Fibroblast of lung (primary cell): ENCODE measurements at regions not wholly inside any gene's neighbourhood (a gene's known extent, or its start where the extent isn't known, plus 50 kb on each side); places are given as distances from the start of the nearest gene placed in this dataset.

Experiments used
- DNase-seq, 2 donors: peaks; one replicate each; pipeline versions ENCODE4 v3.0.0 to v3.0.0-alpha.2; 2010; ENCODE audit warnings: low read depth in 2 of 2
- H2AFZ ChIP-seq: 2 replicates; pipeline ENCODE4 v1.5.1; 2012; ENCODE audit warnings: low read length, control low read depth, inconsistent platforms
- H3K27ac ChIP-seq: 2 replicates; pipeline ENCODE4 v1.5.1; 2011; ENCODE audit warnings: low read length, control low read depth; ENCODE audit not compliant: insufficient read depth
- H3K27me3 ChIP-seq: 2 replicates; pipeline ENCODE4 v1.5.1; 2011; ENCODE audit warnings: mild to moderate bottlenecking, low read length; ENCODE audit not compliant: control insufficient read depth, insufficient read depth
- H3K36me3 ChIP-seq: 2 replicates; pipeline ENCODE4 v1.5.1; 2011; ENCODE audit warnings: low read length; ENCODE audit not compliant: control insufficient read depth, insufficient read depth
- H3K4me1 ChIP-seq: 2 replicates; pipeline ENCODE4 v1.5.1; 2011; ENCODE audit warnings: low read length; ENCODE audit not compliant: control insufficient read depth, insufficient read depth; ENCODE audit errors: extremely low read depth
- H3K4me2 ChIP-seq: 2 replicates; pipeline ENCODE4 v1.5.1; 2011; ENCODE audit warnings: low read length, control low read depth; ENCODE audit not compliant: insufficient read depth; ENCODE audit errors: extremely low read depth
- H3K4me3 ChIP-seq, 4 experiments: fragments of 200-600 bp in 1 of 4; sonication (generic) in 1 of 4; replicated peaks in 1 of 4; 2 replicates each; pipeline ENCODE4 v1.5.1; 2011 to 2016; ENCODE audit warnings: low read length in 4 of 4, low read depth in 3 of 4, mild to moderate bottlenecking in 3 of 4, control low read depth in 2 of 4, inconsistent platforms in 1 of 4, mixed read lengths in 1 of 4; ENCODE audit not compliant: insufficient read depth in 1 of 4; ENCODE audit errors: control extremely low read depth in 1 of 4
- H3K79me2 ChIP-seq: 2 replicates; pipeline ENCODE4 v1.5.1; 2012; ENCODE audit warnings: mild to moderate bottlenecking, low read length, inconsistent platforms; ENCODE audit not compliant: control insufficient read depth, insufficient read depth
- H3K9ac ChIP-seq: 2 replicates; pipeline ENCODE4 v1.5.1; 2011; ENCODE audit warnings: mild to moderate bottlenecking, low read length, control low read depth; ENCODE audit not compliant: insufficient read depth
- H3K9me3 ChIP-seq: 2 replicates; pipeline ENCODE4 v1.5.1; 2012; ENCODE audit warnings: low read depth, low read length; ENCODE audit not compliant: control insufficient read depth, insufficient read depth
- H4K20me1 ChIP-seq: 2 replicates; pipeline ENCODE4 v1.5.1; 2011; ENCODE audit warnings: low read length; ENCODE audit not compliant: control insufficient read depth, insufficient read depth; ENCODE audit errors: extremely low read depth
- CTCF ChIP-seq, 2 donors: IDR thresholded peaks in 1 of 2; conservative IDR thresholded peaks in 1 of 2; 1 replicate in 1 of 2; 2 replicates in 1 of 2; pipeline ENCODE4 v1.5.1; 2011 to 2012; ENCODE audit warnings: low read length in 2 of 2, control low read depth in 1 of 2, inconsistent platforms in 1 of 2, low read depth in 1 of 2, mild to moderate bottlenecking in 1 of 2
- EZH2 ChIP-seq: IDR thresholded peaks from 2 replicates; pipeline ENCODE4 v1.5.1; 2012; ENCODE audit warnings: low read length, control low read depth, mild to moderate bottlenecking; ENCODE audit errors: missing control alignments

- no peak overlapping the region for H2AFZ ChIP-seq
- H3K4me3 ChIP-seq = no peak overlapping the region
- H3K36me3 ChIP-seq = no peaks in the 10 kb centered on the region
- H3K79me2 ChIP-seq = no peaks in the 10 kb centered on the region
- no peak overlapping the region for H3K9ac ChIP-seq
- H4K20me1 ChIP-seq = no peaks in the 10 kb centered on the region
- H3K9me3 ChIP-seq = no peaks in the 10 kb centered on the region
- H3K4me2 ChIP-seq = no peak overlapping the region
- H3K27ac ChIP-seq = no peak overlapping the region
- H3K27me3 ChIP-seq = no peaks in the 10 kb centered on the region
- H3K4me1 ChIP-seq = no peaks in the 10 kb centered on the region
- TF ChIP-seq EZH2 (no peak), CTCF (conservative IDR thresholded peaks at IDR 0.05 in 1 of 2, IDR thresholded peaks at IDR 0.05 in 1 of 2; ENCODE audit: low read depth in 1 of 2, low read length in 2 of 2) (no peak)
- DNase-seq = no peak
Observed at GRCh38 chr10:120205368-120206018, 251.5 kb upstream of the PLPP4 start.

GRCh38 chr10:120208488-120208887 is 248.5 kb upstream of the PLPP4 start:
- Histone ChIP-seq H3K4me3 (no peak overlapping the region), H4K20me1 (no peaks in the 10 kb centered on the region), H3K4me2 (no peak overlapping the region), H3K9me3 (no peaks in the 10 kb centered on the region), H2AFZ (no peak overlapping the region), H3K36me3 (no peaks in the 10 kb centered on the region), H3K9ac (no peak overlapping the region), H3K79me2 (no peaks in the 10 kb centered on the region), H3K4me1 (no peaks in the 10 kb centered on the region), H3K27me3 (no peaks in the 10 kb centered on the region), H3K27ac (no peak overlapping the region)
- DNase-seq = no peak
- TF ChIP-seq EZH2 (no peak), CTCF (conservative IDR thresholded peaks at IDR 0.05 in 1 of 2, IDR thresholded peaks at IDR 0.05 in 1 of 2; ENCODE audit: low read depth in 1 of 2, low read length in 2 of 2) (no peak)

GRCh38 chr10:120209124-120209762 is 247.8 kb upstream of the PLPP4 start:
- no peak overlapping the region for H3K4me3 ChIP-seq
- H3K4me2 ChIP-seq = no peak overlapping the region
- no peak for DNase-seq
- no peaks in the 10 kb centered on the region for H3K36me3 ChIP-seq
- no peaks in the 10 kb centered on the region for H4K20me1 ChIP-seq
- H3K27me3 ChIP-seq = no peaks in the 10 kb centered on the region
- no peaks in the 10 kb centered on the region for H3K79me2 ChIP-seq
- no peak overlapping the region for H3K9ac ChIP-seq
- TF ChIP-seq EZH2 = no peak
- no peak for TF ChIP-seq CTCF (conservative IDR thresholded peaks at IDR 0.05 in 1 of 2, IDR thresholded peaks at IDR 0.05 in 1 of 2; ENCODE audit: low read depth in 1 of 2, low read length in 2 of 2)
- H3K27ac ChIP-seq = no peak overlapping the region
- no peak overlapping the region for H2AFZ ChIP-seq
- no peaks in the 10 kb centered on the region for H3K9me3 ChIP-seq
- no peaks in the 10 kb centered on the region for H3K4me1 ChIP-seq
